Fibroblast of villous mesenchyme (primary cell): ENCODE measurements at regions not wholly inside any gene's neighbourhood (a gene's known extent, or its start where the extent isn't known, plus 50 kb on each side); places are given as distances from the start of the nearest gene placed in this dataset.

Experiments
- DNase-seq: peaks from one replicate; pipeline ENCODE4 v3.0.0-alpha.2; 2010; ENCODE audit warnings: low read depth
- H3K4me3 ChIP-seq: 2 replicates; pipeline ENCODE4 v1.5.1; 2011; ENCODE audit warnings: low read depth, mild to moderate bottlenecking, low read length
- CTCF ChIP-seq: IDR thresholded peaks from 2 replicates; pipeline ENCODE4 v1.5.1; 2012; ENCODE audit warnings: low read depth, mild to moderate bottlenecking, low read length; ENCODE audit not compliant: insufficient read depth

- no peak for DNase-seq
- H3K4me3 ChIP-seq: no peak overlapping the region
- no peak for TF ChIP-seq CTCF
Observed at GRCh38 chr6:95294043-95294442, 283.3 kb upstream of the MANEA start.

- no peak overlapping the region for H3K4me3 ChIP-seq
- TF ChIP-seq CTCF: no peak
- DNase-seq: no peak
Observed at GRCh38 chr6:95309545-95309944, 267.8 kb upstream of the MANEA start.

GRCh38 chr6:95318137-95318536 is 259.2 kb upstream of the MANEA start:
- no peak for DNase-seq
- no peak for TF ChIP-seq CTCF
- no peak overlapping the region for H3K4me3 ChIP-seq

- no peak for DNase-seq
- no peak overlapping the region for H3K4me3 ChIP-seq
- TF ChIP-seq CTCF: no peak
Observed at GRCh38 chr6:95321126-95321525, 256.2 kb upstream of the MANEA start.

GRCh38 chr6:95325916-95326315 is 251.4 kb upstream of the MANEA start:
- DNase-seq: no peak
- H3K4me3 ChIP-seq: no peak overlapping the region
- TF ChIP-seq CTCF: no peak

GRCh38 chr6:95328231-95328630 is 249.1 kb upstream of the MANEA start:
- H3K4me3 ChIP-seq: no peak overlapping the region
- no peak for TF ChIP-seq CTCF
- no peak for DNase-seq

GRCh38 chr6:95352064-95352795 is 225.1 kb upstream of the MANEA start:
- no peak for DNase-seq
- H3K4me3 ChIP-seq: no peak overlapping the region
- TF ChIP-seq CTCF: no peak
